ENCODE measurements at regions not wholly inside any gene's neighbourhood (a gene's known extent, or its start where the extent isn't known, plus 50 kb on each side); places are given as distances from the start of the nearest gene placed in this dataset.

- ATAC-seq: no peak
- no peak overlapping the region for H3K27ac ChIP-seq
- no peak overlapping the region for H3K4me3 ChIP-seq
- no peaks in the 10 kb centered on the region for H3K9me3 ChIP-seq
- H3K4me1 ChIP-seq: no peaks in the 10 kb centered on the region
- no CpG with 5 or more reads among the region's 1 CpG for WGBS (ENCODE audit: insufficient coverage, low coverage, low lambda C conversion rate, missing lambda C conversion rate)
- H3K27me3 ChIP-seq: no peaks in the 10 kb centered on the region
- H3K36me3 ChIP-seq: no peaks in the 10 kb centered on the region
- DNase-seq: no peak
- intact Hi-C loops (cut with DNase I): no loop called here
- TF ChIP-seq CTCF (IDR thresholded peaks at IDR 0.05) (no peak), POLR2A (IDR thresholded peaks at IDR 0.05) (no peak)
Measured at GRCh38 chr14:70269582-70269981, 80.8 kb upstream of the SLC8A3 start.

DNA sequence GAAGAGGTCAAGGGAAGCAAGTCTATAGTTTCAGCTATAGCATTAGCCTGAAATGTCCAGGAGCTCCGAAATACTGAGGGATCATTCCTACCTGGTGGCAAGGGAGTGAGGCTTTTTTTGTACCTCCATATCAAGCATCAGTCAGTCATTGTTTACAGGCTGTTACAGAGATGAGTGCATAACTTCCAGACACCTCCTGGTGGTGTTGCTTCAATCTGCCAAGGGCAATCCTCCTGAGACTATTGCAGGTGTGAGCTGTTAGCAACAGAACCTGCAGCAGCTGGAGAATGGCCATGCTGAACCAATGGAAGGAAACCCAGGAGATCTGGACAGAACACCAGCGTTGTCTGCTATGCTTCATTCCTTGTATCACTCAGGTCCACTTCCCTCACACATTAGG is 80.0 kb upstream of the SLC8A3 start:
- DNase-seq: no peak
- intact Hi-C loops (cut with DNase I): no loop called here
- no peaks in the 10 kb centered on the region for H3K9me3 ChIP-seq
- H3K27ac ChIP-seq: no peak overlapping the region
- 47% methylated on average over 2 of the region's 2 CpGs for WGBS (ENCODE audit: insufficient coverage, low coverage, low lambda C conversion rate, missing lambda C conversion rate)
- H3K4me3 ChIP-seq: no peak overlapping the region
- ATAC-seq: no peak
- H3K27me3 ChIP-seq: no peaks in the 10 kb centered on the region
- H3K4me1 ChIP-seq: no peaks in the 10 kb centered on the region
- H3K36me3 ChIP-seq: no peaks in the 10 kb centered on the region
- TF ChIP-seq POLR2A (IDR thresholded peaks at IDR 0.05) (no peak), CTCF (IDR thresholded peaks at IDR 0.05) (no peak)

- H3K4me3 ChIP-seq: no peak overlapping the region
- H3K27ac ChIP-seq: no peak overlapping the region
- WGBS (ENCODE audit: insufficient coverage, low coverage, low lambda C conversion rate, missing lambda C conversion rate): 82% methylated on average over 2 of the region's 2 CpGs
- DNase-seq: no peak
- H3K36me3 ChIP-seq: no peaks in the 10 kb centered on the region
- intact Hi-C loops (cut with DNase I): no loop called here
- H3K4me1 ChIP-seq: no peaks in the 10 kb centered on the region
- TF ChIP-seq POLR2A (IDR thresholded peaks at IDR 0.05) (no peak), CTCF (IDR thresholded peaks at IDR 0.05) (no peak)
- no peaks in the 10 kb centered on the region for H3K9me3 ChIP-seq
- ATAC-seq: no peak
- no peaks in the 10 kb centered on the region for H3K27me3 ChIP-seq
Measured at GRCh38 chr14:70266157-70266556, 77.4 kb upstream of the SLC8A3 start.

DNA sequence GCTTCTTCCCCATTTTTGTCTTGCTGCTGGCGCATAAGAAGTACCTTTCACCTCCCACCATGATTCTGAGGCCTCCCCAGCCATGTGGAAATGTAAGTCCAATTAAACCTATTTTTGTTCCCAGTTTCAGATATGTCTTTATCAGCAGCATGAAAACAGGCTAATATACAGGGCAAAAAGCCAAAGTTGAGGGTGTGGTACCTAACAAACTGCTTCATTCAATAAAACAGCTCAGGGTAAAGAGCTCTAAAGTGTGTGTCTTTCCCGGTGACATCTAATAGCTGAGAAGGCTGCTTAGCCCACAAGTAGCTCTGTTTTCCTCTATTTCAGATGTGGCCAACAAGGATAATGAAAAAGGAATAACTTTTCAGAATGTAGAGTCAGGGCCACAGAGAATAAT is 76.7 kb upstream of the SLC8A3 start:
- Histone ChIP-seq H3K27me3 (no peaks in the 10 kb centered on the region), H3K4me3 (no peak overlapping the region), H3K36me3 (no peaks in the 10 kb centered on the region), H3K4me1 (no peaks in the 10 kb centered on the region), H3K9me3 (no peaks in the 10 kb centered on the region), H3K27ac (no peak overlapping the region)
- no peak for ATAC-seq
- intact Hi-C loops (cut with DNase I): no loop called here
- 66% methylated on average over 2 of the region's 2 CpGs for WGBS (ENCODE audit: insufficient coverage, low coverage, low lambda C conversion rate, missing lambda C conversion rate)
- TF ChIP-seq POLR2A (IDR thresholded peaks at IDR 0.05): no peak
- no peak for TF ChIP-seq CTCF (IDR thresholded peaks at IDR 0.05)
- DNase-seq: no peak

DNA sequence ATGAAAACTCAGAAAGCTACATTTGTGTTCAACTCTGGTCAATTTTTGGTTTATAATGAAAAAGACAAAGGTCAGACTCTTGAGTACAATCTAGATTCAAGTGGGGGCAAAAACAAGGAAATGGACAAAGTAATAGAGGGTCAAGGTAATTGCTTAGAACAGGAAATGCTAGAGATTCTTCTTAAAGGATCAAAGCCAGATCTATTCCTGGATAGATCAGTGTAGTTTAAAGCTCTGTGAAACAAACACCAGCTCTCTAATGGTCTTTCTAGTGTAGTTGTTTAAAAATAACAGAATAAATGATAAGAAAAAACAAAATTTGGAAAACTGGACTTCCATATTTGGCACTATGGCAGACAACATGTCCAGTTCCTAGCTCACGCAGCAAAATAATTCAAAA is 70.7 kb upstream of the SLC8A3 start:
- no peaks in the 10 kb centered on the region for H3K4me1 ChIP-seq
- no peaks in the 10 kb centered on the region for H3K36me3 ChIP-seq
- no peaks in the 10 kb centered on the region for H3K27me3 ChIP-seq
- intact Hi-C loops (cut with DNase I): no loop called here
- no peak overlapping the region for H3K4me3 ChIP-seq
- H3K9me3 ChIP-seq: no peaks in the 10 kb centered on the region
- ATAC-seq: no peak
- no peak overlapping the region for H3K27ac ChIP-seq
- no peak for DNase-seq
- TF ChIP-seq POLR2A (IDR thresholded peaks at IDR 0.05) (no peak), CTCF (IDR thresholded peaks at IDR 0.05) (no peak)
- 93% methylated on average over 1 of the region's 1 CpG for WGBS (ENCODE audit: insufficient coverage, low coverage, low lambda C conversion rate, missing lambda C conversion rate)

All from right lobe of liver (tissue), 6 donors.